OCI-LY3 (cell line): ENCODE measurements at regions not wholly inside any gene's neighbourhood (a gene's known extent, or its start where the extent isn't known, plus 50 kb on each side); places are given as distances from the start of the nearest gene placed in this dataset.

Experiments used
- H2AFZ ChIP-seq: fragments of 200-600, 300-600 bp; shearing (Covaris generic); 2 replicates; pipeline ENCODE4 v1.6.0; 2014; ENCODE audit warnings: antibody characterized with exemption, low read depth, low read length
- H3K27ac ChIP-seq: fragments of 200-600, 300-600 bp; sonication (generic); 2 replicates; pipeline ENCODE4 v1.5.1; 2014; ENCODE audit warnings: mild to moderate bottlenecking, low read length, moderate library complexity, mixed read lengths
- H3K27me3 ChIP-seq: fragments of 200-600, 300-600 bp; sonication (generic); 2 replicates; pipeline ENCODE4 v1.6.1; 2014; ENCODE audit warnings: low read depth, low read length, mixed read lengths
- H3K36me3 ChIP-seq: fragments of 200-600, 300-600 bp; sonication (generic); replicated peaks from 2 replicates; pipeline ENCODE3; 2014; ENCODE audit warnings: low read depth, low read length, mixed read lengths
- H3K4me1 ChIP-seq: fragments of 300-600, 200-600 bp; sonication (generic); 2 replicates; pipeline ENCODE4 v1.6.1; 2014; ENCODE audit warnings: low read length, mixed read lengths
- H3K4me2 ChIP-seq: fragments of 200-600, 300-600 bp; sonication (generic); 2 replicates; pipeline ENCODE4 v1.6.1; 2014; ENCODE audit warnings: low read length, mixed read lengths
- H3K4me3 ChIP-seq: fragments of 300-600, 200-600 bp; sonication (generic); 2 replicates; pipeline ENCODE4 v1.5.1; 2014; ENCODE audit warnings: antibody characterized with exemption, mild to moderate bottlenecking, low read length, moderate library complexity
- H3K79me2 ChIP-seq: fragments of 300-600, 200-600 bp; shearing (Covaris generic); 2 replicates; pipeline ENCODE4 v1.6.1; 2014; ENCODE audit warnings: mild to moderate bottlenecking, low read length, mixed read lengths
- H3K9ac ChIP-seq: fragments of 300-600, 200-600 bp; shearing (Covaris generic); 2 replicates; pipeline ENCODE4 v1.6.0; 2014; ENCODE audit warnings: mild to moderate bottlenecking, low read length, moderate library complexity
- H3K9me3 ChIP-seq: fragments of 200-600, 300-600 bp; shearing (Covaris generic); 2 replicates; pipeline ENCODE4 v1.6.1; 2014; ENCODE audit warnings: low read length, mixed read lengths; ENCODE audit not compliant: insufficient read depth
- H4K20me1 ChIP-seq: fragments of 200-600, 300-600 bp; sonication (generic); 2 replicates; pipeline ENCODE4 v1.6.1; 2016; ENCODE audit warnings: low read length, mixed read lengths; ENCODE audit not compliant: insufficient read depth
- CTCF ChIP-seq: fragments of 200-600, 300-600 bp; sonication (generic); IDR thresholded peaks from 2 replicates; pipeline ENCODE4 v1.5.1; 2014; ENCODE audit warnings: antibody characterized with exemption, low read length, low read depth
- EZH2phosphoT487 ChIP-seq: fragments of 200-600 bp; shearing (Covaris generic); IDR thresholded peaks from 2 replicates; pipeline ENCODE4 v1.6.1; 2018; ENCODE audit warnings: antibody characterized with exemption, mixed run types, low read depth

- no peaks in the 10 kb centered on the region for H4K20me1 ChIP-seq
- H3K4me2 ChIP-seq = no peak overlapping the region
- H3K79me2 ChIP-seq = no peaks in the 10 kb centered on the region
- H3K4me3 ChIP-seq = no peak overlapping the region
- H3K27me3 ChIP-seq = no peaks in the 10 kb centered on the region
- no peak overlapping the region for H3K9ac ChIP-seq
- no peaks in the 10 kb centered on the region; the same call in 1 of the 2 replicates for H3K4me1 ChIP-seq
- no peaks in the 10 kb centered on the region for H3K9me3 ChIP-seq
- H3K36me3 ChIP-seq = no peaks in the 10 kb centered on the region
- TF ChIP-seq EZH2phosphoT487 = no peak
- no peak for TF ChIP-seq CTCF
- no peak overlapping the region for H2AFZ ChIP-seq
- H3K27ac ChIP-seq = no peak overlapping the region
Observed at GRCh38 chr18:60891936-60892335, 441.3 kb upstream of the CDH20 start.

- TF ChIP-seq EZH2phosphoT487 (no peak), CTCF (no peak)
- Histone ChIP-seq H2AFZ (no peak overlapping the region), H4K20me1 (no peaks in the 10 kb centered on the region), H3K27ac (no peak overlapping the region), H3K27me3 (no peaks in the 10 kb centered on the region), H3K79me2 (no peaks in the 10 kb centered on the region), H3K4me2 (no peak overlapping the region), H3K9ac (no peak overlapping the region), H3K4me1 (no peaks in the 10 kb centered on the region; the same call in 1 of the 2 replicates), H3K36me3 (no peaks in the 10 kb centered on the region), H3K4me3 (no peak overlapping the region), H3K9me3 (no peaks in the 10 kb centered on the region)
Observed at GRCh38 chr18:60892441-60892840, 440.8 kb upstream of the CDH20 start.

- no peaks in the 10 kb centered on the region for H3K27me3 ChIP-seq
- no peaks in the 10 kb centered on the region for H3K79me2 ChIP-seq
- H3K9ac ChIP-seq = no peak overlapping the region
- H3K9me3 ChIP-seq = no peaks in the 10 kb centered on the region
- no peaks in the 10 kb centered on the region; the same call in 1 of the 2 replicates for H3K4me1 ChIP-seq
- no peak overlapping the region for H3K4me3 ChIP-seq
- no peak overlapping the region for H3K27ac ChIP-seq
- H4K20me1 ChIP-seq = no peaks in the 10 kb centered on the region
- no peak overlapping the region for H3K4me2 ChIP-seq
- no peak overlapping the region for H2AFZ ChIP-seq
- TF ChIP-seq CTCF = no peak
- TF ChIP-seq EZH2phosphoT487 = no peak
- no peaks in the 10 kb centered on the region for H3K36me3 ChIP-seq
Observed at GRCh38 chr18:60892855-60893254, 440.4 kb upstream of the CDH20 start.

- Histone ChIP-seq H2AFZ (no peak overlapping the region), H4K20me1 (no peaks in the 10 kb centered on the region), H3K9ac (no peak overlapping the region), H3K4me2 (no peak overlapping the region), H3K79me2 (no peaks in the 10 kb centered on the region), H3K36me3 (no peaks in the 10 kb centered on the region), H3K9me3 (no peaks in the 10 kb centered on the region), H3K27ac (no peak overlapping the region), H3K4me3 (no peak overlapping the region), H3K27me3 (no peaks in the 10 kb centered on the region), H3K4me1 (no peaks in the 10 kb centered on the region; the same call in 1 of the 2 replicates)
- TF ChIP-seq CTCF (no peak), EZH2phosphoT487 (no peak)
Observed at GRCh38 chr18:60893355-60894097, 439.7 kb upstream of the CDH20 start.
